Spleen (tissue), 11 donors: ENCODE measurements at regions not wholly inside any gene's neighbourhood (a gene's known extent, or its start where the extent isn't known, plus 50 kb on each side); places are given as distances from the start of the nearest gene placed in this dataset.
"Not testable (repeated sequence)": the region's sequence is repeated elsewhere in the genome, so short reads cannot be mapped to it uniquely, and the experiment has no call there.

Experiments used
- DNase-seq: peaks from one replicate; pipeline ENCODE4 v3.0.0-alpha.2; 2020
- H3K27ac ChIP-seq, 8 donors: fragments of 200-600 bp; sonication (generic) in 7 of 8; 1 replicate in 4 of 8; 2 replicates in 4 of 8; pipeline versions ENCODE4 v1.5.0 to v1.8.0; 2016 to 2021; ENCODE audit warnings: inconsistent platforms in 4 of 8, mild to moderate bottlenecking in 4 of 8, moderate library complexity in 1 of 8
- H3K27me3 ChIP-seq, 7 donors: fragments of 200-600 bp; sonication (generic) in 6 of 7; replicated peaks in 1 of 7; 1 replicate in 4 of 7; 2 replicates in 3 of 7; pipeline versions ENCODE4 v1.5.0 to v1.8.0; 2016 to 2021; ENCODE audit warnings: inconsistent platforms in 3 of 7, mild to moderate bottlenecking in 1 of 7
- H3K36me3 ChIP-seq, 6 donors: fragments of 200-600 bp; sonication (generic) in 5 of 6; 1 replicate in 4 of 6; 2 replicates in 2 of 6; pipeline versions ENCODE4 v1.5.0 to v1.8.0; 2016 to 2021; ENCODE audit warnings: inconsistent platforms in 2 of 6
- H3K4me1 ChIP-seq, 6 donors: fragments of 200-600 bp; sonication (generic) in 5 of 6; 1 replicate in 3 of 6; 2 replicates in 3 of 6; pipeline versions ENCODE4 v1.5.0 to v1.8.0; 2016 to 2021; ENCODE audit warnings: inconsistent platforms in 3 of 6
- H3K4me3 ChIP-seq, 8 donors: fragments of 200-600 bp; sonication (generic) in 7 of 8; 1 replicate in 4 of 8; 2 replicates in 4 of 8; pipeline versions ENCODE4 v1.5.0 to v1.8.0; 2016 to 2021; ENCODE audit warnings: inconsistent platforms in 4 of 8, mild to moderate bottlenecking in 4 of 8, moderate library complexity in 2 of 8
- H3K9me3 ChIP-seq, 8 donors: fragments of 200-600 bp; sonication (generic) in 7 of 8; 1 replicate in 4 of 8; 2 replicates in 4 of 8; pipeline versions ENCODE4 v1.5.0 to v1.8.0; 2016 to 2021; ENCODE audit warnings: inconsistent platforms in 4 of 8
- POLR2A ChIP-seq, 3 donors: fragments of 450-650 bp; IDR thresholded peaks; one replicate each; pipeline ENCODE4 v1.5.1; 2017; ENCODE audit warnings: antibody characterized with exemption in 3 of 3, mild to moderate bottlenecking in 1 of 3
- POLR2AphosphoS5 ChIP-seq, 3 donors: sonication (generic); formaldehyde crosslinking; IDR thresholded peaks; one replicate each; pipeline ENCODE4 v1.5.1; 2017; ENCODE audit warnings: antibody characterized with exemption in 3 of 3
- whole genome bisulfite sequencing, 5 donors: extraction: QIAGEN DNeasy Blood & Tissue Kit in 3 of 5; methylation state at CpG; one replicate each; pipeline versions ENCODE4 v1.1.5 to v1.1.7; 2013 to 2018; 5-methylcytosine and 5-hydroxymethylcytosine counted together
- intact Hi-C: fragments of 100-400 bp; cut with DNase I; formaldehyde crosslinking; loops from one replicate; pipeline ENCODE4 v1.15.0; 2023; ENCODE audit warnings: low total_unique reads
- TF ChIP-seq, protein P1 (sequence below), 11 experiments: fragments of 200-600 bp in 7 of 11; fragments of 450-650 bp in 4 of 11; sonication (generic) in 4 of 11; IDR thresholded peaks in 8 of 11; conservative IDR thresholded peaks in 3 of 11; 1 replicate in 7 of 11; 2 replicates in 4 of 11; pipeline versions ENCODE4 v1.4.0 to v1.8.0; 2016 to 2021; ENCODE audit warnings: antibody characterized with exemption in 11 of 11, inconsistent platforms in 4 of 11, mild to moderate bottlenecking in 1 of 11
- donor health status: healthy with polysubstance abuse.
- donor health status: DM: no; HTN: no; CAD: no; lungs with moderate emphysema.
- donor health status: DM: no; HTN: no; CAD: no.
- donor health status: Bipolar disorder and iron deficiency.
- donor health status: healthy.
- donor health status: DM: no; HTN: no; CAD: no.
- donor health status: DM: yes; HTN: yes; CAD: no.

DNA sequence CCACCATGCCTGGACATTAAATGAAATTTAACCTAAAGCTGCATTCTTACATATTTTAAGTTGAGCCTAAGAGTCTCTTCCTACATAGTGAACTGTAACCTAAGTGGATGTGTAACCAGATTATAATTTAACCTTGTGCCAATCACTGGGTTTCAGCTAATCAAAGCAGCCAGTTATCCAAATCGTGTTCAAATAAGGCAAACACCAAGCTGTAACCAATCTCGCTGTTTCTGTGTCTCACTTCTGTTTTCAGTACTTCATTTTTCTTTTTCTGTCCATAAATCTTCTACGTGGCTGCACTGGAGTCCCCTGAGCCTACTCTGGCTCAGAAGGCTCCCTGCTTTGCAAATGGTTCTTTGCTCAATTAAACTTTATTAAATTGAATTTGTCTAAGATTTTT is 186.1 kb upstream of the CNTN6 start:
- H3K4me1 ChIP-seq: no peaks in the 10 kb centered on the region
- no peak for DNase-seq
- H3K27me3 ChIP-seq: no peaks in the 10 kb centered on the region
- WGBS, 5 donors: 26 to 47% (median 34%) methylated on average over 3 of the region's 3 CpGs
- peaks cover 2 to 19% (median 14%) of the 10 kb centered on the region in 8 donors for H3K9me3 ChIP-seq
- H3K36me3 ChIP-seq: no peaks in the 10 kb centered on the region
- H3K4me3 ChIP-seq: no peak overlapping the region
- intact Hi-C loops: no loop called here
- TF ChIP-seq, protein P1, sequence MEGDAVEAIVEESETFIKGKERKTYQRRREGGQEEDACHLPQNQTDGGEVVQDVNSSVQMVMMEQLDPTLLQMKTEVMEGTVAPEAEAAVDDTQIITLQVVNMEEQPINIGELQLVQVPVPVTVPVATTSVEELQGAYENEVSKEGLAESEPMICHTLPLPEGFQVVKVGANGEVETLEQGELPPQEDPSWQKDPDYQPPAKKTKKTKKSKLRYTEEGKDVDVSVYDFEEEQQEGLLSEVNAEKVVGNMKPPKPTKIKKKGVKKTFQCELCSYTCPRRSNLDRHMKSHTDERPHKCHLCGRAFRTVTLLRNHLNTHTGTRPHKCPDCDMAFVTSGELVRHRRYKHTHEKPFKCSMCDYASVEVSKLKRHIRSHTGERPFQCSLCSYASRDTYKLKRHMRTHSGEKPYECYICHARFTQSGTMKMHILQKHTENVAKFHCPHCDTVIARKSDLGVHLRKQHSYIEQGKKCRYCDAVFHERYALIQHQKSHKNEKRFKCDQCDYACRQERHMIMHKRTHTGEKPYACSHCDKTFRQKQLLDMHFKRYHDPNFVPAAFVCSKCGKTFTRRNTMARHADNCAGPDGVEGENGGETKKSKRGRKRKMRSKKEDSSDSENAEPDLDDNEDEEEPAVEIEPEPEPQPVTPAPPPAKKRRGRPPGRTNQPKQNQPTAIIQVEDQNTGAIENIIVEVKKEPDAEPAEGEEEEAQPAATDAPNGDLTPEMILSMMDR (IDR thresholded peaks at IDR 0.05 in 8 of 11, conservative IDR thresholded peaks at IDR 0.05 in 3 of 11): no peak
- no peak for TF ChIP-seq POLR2A (IDR thresholded peaks at IDR 0.05)
- no peak for TF ChIP-seq POLR2AphosphoS5 (IDR thresholded peaks at IDR 0.05)
- no peak overlapping the region for H3K27ac ChIP-seq

DNA sequence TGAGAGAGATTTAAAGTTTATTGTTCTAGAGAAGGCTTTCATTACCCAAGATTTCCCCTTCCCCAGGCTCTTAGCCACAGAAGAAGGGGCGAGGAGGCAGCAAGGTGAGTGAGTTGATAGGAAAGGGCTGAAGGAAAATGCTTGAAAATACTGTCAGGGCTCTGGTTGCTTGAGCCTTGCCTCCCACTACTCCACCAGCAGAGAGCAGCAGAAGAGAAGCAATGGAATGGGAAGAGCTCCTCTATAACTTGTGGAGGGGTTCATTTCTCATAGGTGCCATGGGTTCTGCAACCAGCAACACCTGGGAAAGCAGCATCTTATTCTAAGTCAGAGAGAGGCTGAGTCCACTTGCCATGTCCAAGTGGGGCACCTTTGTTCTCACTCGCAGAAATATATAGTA is 184.0 kb upstream of the CNTN6 start:
- Histone ChIP-seq H3K4me1 (no peaks in the 10 kb centered on the region), H3K9me3 (peaks cover 0 to 10% (median 0%) of the 10 kb centered on the region in 8 donors), H3K27me3 (no peaks in the 10 kb centered on the region), H3K4me3 (no peak overlapping the region), H3K36me3 (no peaks in the 10 kb centered on the region), H3K27ac (no peak overlapping the region)
- intact Hi-C loops: no loop called here
- WGBS, 5 donors: 58 to 76% (median 71%) methylated on average over 2 of the region's 2 CpGs
- TF ChIP-seq POLR2A (IDR thresholded peaks at IDR 0.05) (no peak), POLR2AphosphoS5 (IDR thresholded peaks at IDR 0.05) (no peak)
- TF ChIP-seq, protein P1 (IDR thresholded peaks at IDR 0.05 in 8 of 11, conservative IDR thresholded peaks at IDR 0.05 in 3 of 11): no peak
- DNase-seq: no peak

DNA sequence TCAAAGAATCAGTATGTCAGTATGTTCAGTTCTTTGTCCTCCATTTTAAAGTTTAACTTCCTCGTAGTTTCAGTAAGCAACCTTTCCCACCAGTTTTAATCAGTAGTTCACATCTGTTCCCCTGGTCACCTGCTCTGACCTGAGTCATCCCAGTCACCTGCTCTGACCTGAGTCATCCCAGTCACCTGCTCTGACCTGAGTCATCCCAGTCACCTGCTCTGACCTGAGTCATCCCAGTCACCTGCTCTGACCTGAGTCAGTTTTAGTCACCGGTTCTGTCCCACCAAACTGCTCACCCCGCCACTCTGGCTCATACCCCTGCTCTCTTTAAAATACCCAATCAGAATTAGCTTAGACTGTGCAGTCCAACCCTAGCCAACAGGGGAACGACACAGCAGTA is 180.1 kb upstream of the CNTN6 start:
- H3K36me3 ChIP-seq, H3K27ac ChIP-seq, H3K27me3 ChIP-seq, H3K9me3 ChIP-seq, intact Hi-C loops, H3K4me1 ChIP-seq, DNase-seq, H3K4me3 ChIP-seq: not testable (repeated sequence)
- 68 to 84% (median 77%) methylated on average over 4 of the region's 4 CpGs for WGBS, 5 donors

DNA sequence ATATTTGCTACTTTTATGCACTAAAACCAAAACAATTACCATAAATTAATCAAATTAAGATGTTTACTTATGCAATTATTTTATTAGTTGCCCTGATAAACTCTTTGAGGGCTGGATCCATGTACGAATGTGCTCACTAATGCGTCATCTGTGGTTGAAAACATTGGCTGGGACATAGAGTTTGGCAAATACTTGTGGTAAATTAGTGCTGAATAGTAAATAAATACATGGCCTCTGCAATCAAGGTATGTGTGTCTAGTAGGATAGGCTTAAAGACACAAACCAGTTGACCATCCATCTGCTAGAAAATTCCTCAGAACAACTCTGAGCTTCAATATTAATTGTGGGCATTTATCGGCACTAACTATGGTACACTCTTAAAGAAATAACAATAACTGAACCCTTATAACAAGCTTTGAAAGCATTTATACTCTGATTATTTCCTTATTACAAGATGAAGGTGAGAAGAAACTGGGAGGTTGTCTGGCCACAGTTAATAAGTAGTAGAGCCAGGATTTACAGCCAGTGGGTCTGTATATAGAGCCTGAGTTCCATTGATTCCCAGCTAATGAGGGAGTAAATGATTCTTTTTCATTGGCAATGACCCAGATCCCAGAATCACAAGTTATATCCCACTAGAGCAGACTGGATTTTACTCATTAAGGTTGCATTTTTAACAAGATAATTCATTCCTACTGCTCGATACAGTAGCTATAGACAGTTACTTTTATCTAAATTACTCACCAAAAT is 169.5 kb upstream of the CNTN6 start:
- no peaks in the 10 kb centered on the region for H3K4me1 ChIP-seq
- intact Hi-C loops: no loop called here
- no peaks in the 10 kb centered on the region for H3K36me3 ChIP-seq
- no peak overlapping the region for H3K4me3 ChIP-seq
- no peaks in the 10 kb centered on the region for H3K9me3 ChIP-seq
- WGBS, 5 donors: 84 to 94% (median 87%) methylated on average over 4 of the region's 4 CpGs
- H3K27ac ChIP-seq: no peak overlapping the region
- no peaks in the 10 kb centered on the region for H3K27me3 ChIP-seq
- DNase-seq: no peak
- TF ChIP-seq, protein P1 (IDR thresholded peaks at IDR 0.05 in 8 of 11, conservative IDR thresholded peaks at IDR 0.05 in 3 of 11): no peak
- TF ChIP-seq POLR2A (IDR thresholded peaks at IDR 0.05) (no peak), POLR2AphosphoS5 (IDR thresholded peaks at IDR 0.05) (no peak)
